ENCODE measurements at regions not wholly inside any gene's neighbourhood (a gene's known extent, or its start where the extent isn't known, plus 50 kb on each side); places are given as distances from the start of the nearest gene placed in this dataset.

- H3K27ac Mint-ChIP-seq (ENCODE audit: low read depth) = no peak overlapping the region
- no peaks in the 10 kb centered on the region for H3K9me3 Mint-ChIP-seq
- no peaks in the 10 kb centered on the region for H3K36me3 Mint-ChIP-seq (ENCODE audit: insufficient read depth)
- DNase-seq (ENCODE audit: low spot score in 2 of 2) = no peak
- H3K4me1 Mint-ChIP-seq = no peaks in the 10 kb centered on the region
- peaks cover 9% of the 10 kb centered on the region for H3K27me3 Mint-ChIP-seq
- ATAC-seq (replicated peaks; ENCODE audit: extremely low read depth, poor library complexity, severe bottlenecking) = no peak
- no peak overlapping the region for H3K4me3 Mint-ChIP-seq
Observed at GRCh38 chr18:10055125-10055750, 141.4 kb downstream of the VAPA start.

- Mint-ChIP-seq H3K9me3 (no peaks in the 10 kb centered on the region), H3K4me3 (no peak overlapping the region), H3K27ac (ENCODE audit: low read depth) (no peak overlapping the region), H3K36me3 (ENCODE audit: insufficient read depth) (no peaks in the 10 kb centered on the region), H3K27me3 (peaks cover 17% of the 10 kb centered on the region), H3K4me1 (no peaks in the 10 kb centered on the region)
- DNase-seq (ENCODE audit: low spot score in 2 of 2) = no peak
- no peak for ATAC-seq (replicated peaks; ENCODE audit: extremely low read depth, poor library complexity, severe bottlenecking)
Observed at GRCh38 chr18:10056506-10056905, 142.7 kb downstream of the VAPA start.

- H3K9me3 Mint-ChIP-seq = no peaks in the 10 kb centered on the region
- no peaks in the 10 kb centered on the region for H3K4me1 Mint-ChIP-seq
- no peak overlapping the region for H3K4me3 Mint-ChIP-seq
- H3K27ac Mint-ChIP-seq (ENCODE audit: low read depth) = no peak overlapping the region
- H3K27me3 Mint-ChIP-seq = peaks cover 17% of the 10 kb centered on the region
- ATAC-seq (replicated peaks; ENCODE audit: extremely low read depth, poor library complexity, severe bottlenecking) (no peak), DNase-seq (ENCODE audit: low spot score in 2 of 2) (no peak)
- no peaks in the 10 kb centered on the region for H3K36me3 Mint-ChIP-seq (ENCODE audit: insufficient read depth)
Observed at GRCh38 chr18:10057401-10057893, 143.6 kb downstream of the VAPA start.

GRCh38 chr18:10057894-10058791 is 144.3 kb downstream of the VAPA start:
- Mint-ChIP-seq H3K4me1 (no peaks in the 10 kb centered on the region), H3K27ac (ENCODE audit: low read depth) (no peak overlapping the region), H3K4me3 (no peak overlapping the region), H3K9me3 (no peaks in the 10 kb centered on the region), H3K36me3 (ENCODE audit: insufficient read depth) (no peaks in the 10 kb centered on the region), H3K27me3 (peaks cover 17% of the 10 kb centered on the region)
- ATAC-seq (replicated peaks; ENCODE audit: extremely low read depth, poor library complexity, severe bottlenecking) (no peak), DNase-seq (ENCODE audit: low spot score in 2 of 2) (no peak)

- H3K9me3 Mint-ChIP-seq = no peaks in the 10 kb centered on the region
- H3K27ac Mint-ChIP-seq (ENCODE audit: low read depth) = no peak overlapping the region
- H3K27me3 Mint-ChIP-seq = peaks cover 17% of the 10 kb centered on the region
- no peaks in the 10 kb centered on the region for H3K36me3 Mint-ChIP-seq (ENCODE audit: insufficient read depth)
- DNase-seq (ENCODE audit: low spot score in 2 of 2) (no peak), ATAC-seq (replicated peaks; ENCODE audit: extremely low read depth, poor library complexity, severe bottlenecking) (no peak)
- H3K4me3 Mint-ChIP-seq = no peak overlapping the region
- H3K4me1 Mint-ChIP-seq = no peaks in the 10 kb centered on the region
Observed at GRCh38 chr18:10059610-10060468, 146.0 kb downstream of the VAPA start.

GRCh38 chr18:10060469-10060782 is 146.6 kb downstream of the VAPA start:
- Mint-ChIP-seq H3K27ac (ENCODE audit: low read depth) (no peak overlapping the region), H3K36me3 (ENCODE audit: insufficient read depth) (no peaks in the 10 kb centered on the region), H3K4me1 (no peaks in the 10 kb centered on the region), H3K27me3 (peaks cover 17% of the 10 kb centered on the region), H3K9me3 (no peaks in the 10 kb centered on the region), H3K4me3 (no peak overlapping the region)
- no peak for ATAC-seq (replicated peaks; ENCODE audit: extremely low read depth, poor library complexity, severe bottlenecking)
- DNase-seq (ENCODE audit: low spot score in 2 of 2) = no peak

- Mint-ChIP-seq H3K9me3 (no peaks in the 10 kb centered on the region), H3K36me3 (ENCODE audit: insufficient read depth) (no peaks in the 10 kb centered on the region), H3K27me3 (peaks cover 17% of the 10 kb centered on the region), H3K27ac (ENCODE audit: low read depth) (no peak overlapping the region), H3K4me3 (no peak overlapping the region), H3K4me1 (no peaks in the 10 kb centered on the region)
- DNase-seq (ENCODE audit: low spot score in 2 of 2) (no peak), ATAC-seq (replicated peaks; ENCODE audit: extremely low read depth, poor library complexity, severe bottlenecking) (no peak)
Observed at GRCh38 chr18:10060841-10061240, 147.0 kb downstream of the VAPA start.

GRCh38 chr18:10061566-10062140 is 147.8 kb downstream of the VAPA start:
- DNase-seq (ENCODE audit: low spot score in 2 of 2) (no peak), ATAC-seq (replicated peaks; ENCODE audit: extremely low read depth, poor library complexity, severe bottlenecking) (no peak)
- no peak overlapping the region for H3K27ac Mint-ChIP-seq (ENCODE audit: low read depth)
- H3K4me1 Mint-ChIP-seq = no peaks in the 10 kb centered on the region
- peaks cover 17% of the 10 kb centered on the region for H3K27me3 Mint-ChIP-seq
- no peak overlapping the region for H3K4me3 Mint-ChIP-seq
- H3K9me3 Mint-ChIP-seq = no peaks in the 10 kb centered on the region
- no peaks in the 10 kb centered on the region for H3K36me3 Mint-ChIP-seq (ENCODE audit: insufficient read depth)

GRCh38 chr18:10062302-10063300 is 148.8 kb downstream of the VAPA start:
- H3K27ac Mint-ChIP-seq (ENCODE audit: low read depth) = no peak overlapping the region
- no peak for ATAC-seq (replicated peaks; ENCODE audit: extremely low read depth, poor library complexity, severe bottlenecking)
- DNase-seq (ENCODE audit: low spot score in 2 of 2) = no peak
- no peak overlapping the region for H3K4me3 Mint-ChIP-seq
- H3K27me3 Mint-ChIP-seq = peaks cover 17% of the 10 kb centered on the region
- H3K9me3 Mint-ChIP-seq = no peaks in the 10 kb centered on the region
- no peaks in the 10 kb centered on the region for H3K36me3 Mint-ChIP-seq (ENCODE audit: insufficient read depth)
- H3K4me1 Mint-ChIP-seq = no peaks in the 10 kb centered on the region

- Mint-ChIP-seq H3K27me3 (peaks cover 24% of the 10 kb centered on the region), H3K4me3 (no peak overlapping the region), H3K36me3 (ENCODE audit: insufficient read depth) (no peaks in the 10 kb centered on the region), H3K4me1 (no peaks in the 10 kb centered on the region), H3K27ac (ENCODE audit: low read depth) (no peak overlapping the region), H3K9me3 (no peaks in the 10 kb centered on the region)
- ATAC-seq (replicated peaks; ENCODE audit: extremely low read depth, poor library complexity, severe bottlenecking) = no peak
- DNase-seq (ENCODE audit: low spot score in 2 of 2) = no peak
Observed at GRCh38 chr18:10063489-10063888, 149.7 kb downstream of the VAPA start.

- DNase-seq (ENCODE audit: low spot score in 2 of 2) (no peak), ATAC-seq (replicated peaks; ENCODE audit: extremely low read depth, poor library complexity, severe bottlenecking) (no peak)
- no peak overlapping the region for H3K27ac Mint-ChIP-seq (ENCODE audit: low read depth)
- H3K9me3 Mint-ChIP-seq = no peaks in the 10 kb centered on the region
- no peaks in the 10 kb centered on the region for H3K4me1 Mint-ChIP-seq
- no peak overlapping the region for H3K4me3 Mint-ChIP-seq
- peaks cover 24% of the 10 kb centered on the region for H3K27me3 Mint-ChIP-seq
- H3K36me3 Mint-ChIP-seq (ENCODE audit: insufficient read depth) = no peaks in the 10 kb centered on the region
Observed at GRCh38 chr18:10064267-10064666, 150.5 kb downstream of the VAPA start.

Data from central memory CD8-positive, alpha-beta T cell (primary cell).